ENCODE measurements at regions not wholly inside any gene's neighbourhood (a gene's known extent, or its start where the extent isn't known, plus 50 kb on each side); places are given as distances from the start of the nearest gene placed in this dataset.

GRCh38 chr3:178405531-178405930, 130.7 kb upstream of the KCNMB2 start:
- Mint-ChIP-seq H3K4me3 (ENCODE audit: unreplicated experiment) (no peak overlapping the region), H3K9me3 (ENCODE audit: unreplicated experiment) (peaks cover 7% of the 10 kb centered on the region)

GRCh38 chr3:178406206-178406605, 130.0 kb upstream of the KCNMB2 start:
- no peak overlapping the region for H3K4me3 ChIP-seq (ENCODE audit: low read depth, low read length)
- intact Hi-C loops (cut with micrococcal nuclease; ENCODE audit: unreplicated experiment) = no loop called here
- Mint-ChIP-seq H3K36me3 (ENCODE audit: insufficient read depth, unreplicated experiment) (no peaks in the 10 kb centered on the region), H3K9me3 (ENCODE audit: unreplicated experiment) (peaks cover 2% of the 10 kb centered on the region), H3K27me3 (ENCODE audit: insufficient read depth, unreplicated experiment) (peaks cover 3% of the 10 kb centered on the region), H3K4me3 (ENCODE audit: unreplicated experiment) (no peak overlapping the region), H3K4me1 (ENCODE audit: low read depth, unreplicated experiment) (no peaks in the 10 kb centered on the region), H3K27ac (ENCODE audit: unreplicated experiment) (no peak overlapping the region)
- H3K9me3 ChIP-seq = no peaks in the 10 kb centered on the region
- H3K36me3 ChIP-seq (ENCODE audit: control insufficient read depth, insufficient read depth, low read length) = no peaks in the 10 kb centered on the region
- H3K27me3 ChIP-seq (replicated peaks; ENCODE audit: control insufficient read depth, insufficient read depth, low read length) = no peaks in the 10 kb centered on the region
- H3K4me1 ChIP-seq = no peaks in the 10 kb centered on the region
- ChIA-PET POLR2A (no interaction called here), CTCF (no interaction called here)
- TF ChIP-seq, protein P1, sequence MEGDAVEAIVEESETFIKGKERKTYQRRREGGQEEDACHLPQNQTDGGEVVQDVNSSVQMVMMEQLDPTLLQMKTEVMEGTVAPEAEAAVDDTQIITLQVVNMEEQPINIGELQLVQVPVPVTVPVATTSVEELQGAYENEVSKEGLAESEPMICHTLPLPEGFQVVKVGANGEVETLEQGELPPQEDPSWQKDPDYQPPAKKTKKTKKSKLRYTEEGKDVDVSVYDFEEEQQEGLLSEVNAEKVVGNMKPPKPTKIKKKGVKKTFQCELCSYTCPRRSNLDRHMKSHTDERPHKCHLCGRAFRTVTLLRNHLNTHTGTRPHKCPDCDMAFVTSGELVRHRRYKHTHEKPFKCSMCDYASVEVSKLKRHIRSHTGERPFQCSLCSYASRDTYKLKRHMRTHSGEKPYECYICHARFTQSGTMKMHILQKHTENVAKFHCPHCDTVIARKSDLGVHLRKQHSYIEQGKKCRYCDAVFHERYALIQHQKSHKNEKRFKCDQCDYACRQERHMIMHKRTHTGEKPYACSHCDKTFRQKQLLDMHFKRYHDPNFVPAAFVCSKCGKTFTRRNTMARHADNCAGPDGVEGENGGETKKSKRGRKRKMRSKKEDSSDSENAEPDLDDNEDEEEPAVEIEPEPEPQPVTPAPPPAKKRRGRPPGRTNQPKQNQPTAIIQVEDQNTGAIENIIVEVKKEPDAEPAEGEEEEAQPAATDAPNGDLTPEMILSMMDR (IDR thresholded peaks at IDR 0.05; ENCODE audit: insufficient read depth in 1 of 2, low read depth in 1 of 2, low read length in 1 of 2, severe bottlenecking in 1 of 2, unreplicated experiment in 1 of 2) = no peak
- no peak for DNase-seq
- BruUV-seq (replicated peaks) = no TSS peak

More at GRCh38 chr3:178405531-178405930, 130.7 kb upstream of the KCNMB2 start:
- intact Hi-C loops (cut with micrococcal nuclease; ENCODE audit: unreplicated experiment) = no loop called here
- TF ChIP-seq, protein P1 (IDR thresholded peaks at IDR 0.05; ENCODE audit: insufficient read depth in 1 of 2, low read depth in 1 of 2, low read length in 1 of 2, severe bottlenecking in 1 of 2, unreplicated experiment in 1 of 2) = no peak
- no TSS peak for BruUV-seq (replicated peaks)
- no peak overlapping the region for H3K4me3 ChIP-seq (ENCODE audit: low read depth, low read length)
- POLR2A ChIA-PET = no interaction called here
- no peaks in the 10 kb centered on the region for H3K4me1 Mint-ChIP-seq (ENCODE audit: low read depth, unreplicated experiment)
- no peaks in the 10 kb centered on the region for H3K27me3 Mint-ChIP-seq (ENCODE audit: insufficient read depth, unreplicated experiment)
- H3K4me1 ChIP-seq = no peaks in the 10 kb centered on the region
- CTCF ChIA-PET = no interaction called here
- no peaks in the 10 kb centered on the region for H3K36me3 Mint-ChIP-seq (ENCODE audit: insufficient read depth, unreplicated experiment)
- no peak overlapping the region for H3K27ac Mint-ChIP-seq (ENCODE audit: unreplicated experiment)
- H3K36me3 ChIP-seq (ENCODE audit: control insufficient read depth, insufficient read depth, low read length) = no peaks in the 10 kb centered on the region
- H3K27me3 ChIP-seq (replicated peaks; ENCODE audit: control insufficient read depth, insufficient read depth, low read length) = no peaks in the 10 kb centered on the region
- no peaks in the 10 kb centered on the region for H3K9me3 ChIP-seq
- no peak for DNase-seq

DNA sequence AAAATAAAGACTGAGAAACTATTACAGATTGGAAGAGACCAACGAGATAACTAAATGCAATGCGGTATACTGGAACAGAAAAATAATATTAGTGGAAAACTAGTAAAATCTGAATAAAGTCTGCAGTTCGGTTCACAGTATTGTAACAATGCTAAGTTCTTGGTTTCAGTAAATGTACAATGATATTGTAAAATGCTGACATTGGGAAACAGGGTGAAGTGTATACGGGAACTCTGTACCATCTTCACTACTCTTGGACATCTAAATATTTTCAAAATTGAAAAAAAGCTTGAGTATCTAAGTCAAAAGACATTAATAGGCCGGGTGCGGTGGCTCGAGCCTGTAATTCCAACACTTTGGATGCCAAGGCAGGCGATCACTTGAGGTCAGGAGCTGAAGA, 120.9 kb upstream of the KCNMB2 start:
- intact Hi-C loops (cut with micrococcal nuclease; ENCODE audit: unreplicated experiment) = no loop called here
- H3K4me3 Mint-ChIP-seq (ENCODE audit: unreplicated experiment) = no peak overlapping the region
- H3K27me3 ChIP-seq (replicated peaks; ENCODE audit: control insufficient read depth, insufficient read depth, low read length) = no peaks in the 10 kb centered on the region
- ChIA-PET POLR2A (no interaction called here), CTCF (no interaction called here)
- peaks cover 11% of the 10 kb centered on the region for H3K27me3 Mint-ChIP-seq (ENCODE audit: insufficient read depth, unreplicated experiment)
- H3K9me3 ChIP-seq = no peaks in the 10 kb centered on the region
- H3K4me1 ChIP-seq = no peaks in the 10 kb centered on the region
- no peak for DNase-seq
- TF ChIP-seq, protein P1 (IDR thresholded peaks at IDR 0.05; ENCODE audit: insufficient read depth in 1 of 2, low read depth in 1 of 2, low read length in 1 of 2, severe bottlenecking in 1 of 2, unreplicated experiment in 1 of 2) = no peak
- H3K36me3 Mint-ChIP-seq (ENCODE audit: insufficient read depth, unreplicated experiment) = no peaks in the 10 kb centered on the region
- no peak overlapping the region for H3K4me3 ChIP-seq (ENCODE audit: low read depth, low read length)
- no peaks in the 10 kb centered on the region for H3K4me1 Mint-ChIP-seq (ENCODE audit: low read depth, unreplicated experiment)
- no peaks in the 10 kb centered on the region for H3K36me3 ChIP-seq (ENCODE audit: control insufficient read depth, insufficient read depth, low read length)
- BruUV-seq (replicated peaks) = no TSS peak
- no peak overlapping the region for H3K27ac Mint-ChIP-seq (ENCODE audit: unreplicated experiment)
- H3K9me3 Mint-ChIP-seq (ENCODE audit: unreplicated experiment) = no peaks in the 10 kb centered on the region

All from Caco-2 (cell line).